AG04450 (cell line): ENCODE measurements at regions not wholly inside any gene's neighbourhood (a gene's known extent, or its start where the extent isn't known, plus 50 kb on each side); places are given as distances from the start of the nearest gene placed in this dataset.

Experiments used
- CTCF ChIA-PET: fragments of 300-600, 350-600 bp; formaldehyde crosslinking; extraction: SDS; loops from one replicate; lab custom pipeline; 2022; ENCODE audit warnings: antibody characterized with exemption, inconsistent platforms; lab: Charles Lee
- POLR2A ChIA-PET: fragments of 350-600 bp; formaldehyde crosslinking; extraction: SDS; loops from one replicate; lab custom pipeline; 2021; ENCODE audit warnings: antibody characterized with exemption, inconsistent platforms; lab: Yijun Ruan, JAX
- DNase-seq: peaks from one replicate; pipeline ENCODE4 v3.0.0-alpha.2; 2011; ENCODE audit warnings: low read depth, low spot score
- H3K27ac ChIP-seq: one replicate; pipeline ENCODE4 v1.5.1; 2012; ENCODE audit warnings: low read depth, low read length, control low read depth
- H3K27me3 ChIP-seq: one replicate; pipeline ENCODE4 v1.6.0; 2012; ENCODE audit warnings: low read length; ENCODE audit not compliant: control insufficient read depth, insufficient read depth
- H3K4me3 ChIP-seq: 2 replicates; pipeline ENCODE4 v1.5.1; 2011; ENCODE audit warnings: mild to moderate bottlenecking, low read depth, low read length, control low read depth
- H3K9me3 ChIP-seq: 2 replicates; pipeline ENCODE4 v1.5.1; 2012; ENCODE audit warnings: low read length; ENCODE audit not compliant: control insufficient read depth, insufficient read depth
- TF ChIP-seq, protein P1 (sequence below): IDR thresholded peaks from 2 replicates; pipeline ENCODE4 v1.5.1; 2011; ENCODE audit warnings: low read depth, low read length, control low read depth, inconsistent platforms

DNA sequence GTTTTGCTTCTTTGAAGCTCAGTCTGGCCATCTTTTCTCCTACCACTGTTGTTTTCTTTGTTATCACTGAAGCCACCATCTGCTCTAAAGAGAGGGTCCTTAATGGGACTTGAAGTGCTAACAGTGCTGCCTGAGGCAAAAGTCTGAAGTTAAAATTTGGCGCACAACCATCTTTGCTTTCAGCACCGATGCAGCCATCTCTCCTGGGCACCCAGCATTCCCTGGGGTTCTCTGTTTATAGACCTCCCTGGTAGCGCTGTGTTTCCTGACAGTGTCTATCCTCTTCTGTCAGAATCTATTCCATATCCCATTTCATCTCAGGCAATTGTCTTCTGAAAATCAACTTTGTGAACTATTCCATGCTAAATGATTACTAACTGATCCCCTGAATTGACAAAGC lies 491.5 kb upstream of the MPDZ start:
- H3K27ac ChIP-seq, result no peak overlapping the region
- TF ChIP-seq, protein P1, sequence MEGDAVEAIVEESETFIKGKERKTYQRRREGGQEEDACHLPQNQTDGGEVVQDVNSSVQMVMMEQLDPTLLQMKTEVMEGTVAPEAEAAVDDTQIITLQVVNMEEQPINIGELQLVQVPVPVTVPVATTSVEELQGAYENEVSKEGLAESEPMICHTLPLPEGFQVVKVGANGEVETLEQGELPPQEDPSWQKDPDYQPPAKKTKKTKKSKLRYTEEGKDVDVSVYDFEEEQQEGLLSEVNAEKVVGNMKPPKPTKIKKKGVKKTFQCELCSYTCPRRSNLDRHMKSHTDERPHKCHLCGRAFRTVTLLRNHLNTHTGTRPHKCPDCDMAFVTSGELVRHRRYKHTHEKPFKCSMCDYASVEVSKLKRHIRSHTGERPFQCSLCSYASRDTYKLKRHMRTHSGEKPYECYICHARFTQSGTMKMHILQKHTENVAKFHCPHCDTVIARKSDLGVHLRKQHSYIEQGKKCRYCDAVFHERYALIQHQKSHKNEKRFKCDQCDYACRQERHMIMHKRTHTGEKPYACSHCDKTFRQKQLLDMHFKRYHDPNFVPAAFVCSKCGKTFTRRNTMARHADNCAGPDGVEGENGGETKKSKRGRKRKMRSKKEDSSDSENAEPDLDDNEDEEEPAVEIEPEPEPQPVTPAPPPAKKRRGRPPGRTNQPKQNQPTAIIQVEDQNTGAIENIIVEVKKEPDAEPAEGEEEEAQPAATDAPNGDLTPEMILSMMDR, result no peak
- POLR2A ChIA-PET, result no interaction called here
- CTCF ChIA-PET, result no interaction called here
- no peak for DNase-seq
- H3K27me3 ChIP-seq, result no peaks in the 10 kb centered on the region
- no peaks in the 10 kb centered on the region for H3K9me3 ChIP-seq
- H3K4me3 ChIP-seq, result no peak overlapping the region

DNA sequence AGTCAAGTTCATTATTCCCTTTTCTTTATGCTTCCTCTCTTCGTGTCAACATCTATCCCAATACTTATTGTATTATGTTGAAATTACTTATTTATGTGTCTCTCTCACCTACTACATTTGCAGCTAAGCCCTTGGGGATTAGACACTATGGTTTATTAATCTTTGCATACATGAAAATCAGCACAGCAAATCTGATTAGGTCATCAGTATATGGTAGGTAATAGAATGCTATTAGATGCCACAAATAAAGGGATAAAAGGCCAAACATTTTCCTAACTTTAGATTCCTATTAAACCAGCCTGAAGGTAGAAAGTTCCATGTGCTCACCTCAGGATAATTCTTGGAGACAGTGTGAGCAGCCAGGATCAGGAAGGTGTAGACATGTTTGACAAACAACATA lies 490.1 kb upstream of the MPDZ start:
- Histone ChIP-seq H3K4me3 (no peak overlapping the region), H3K9me3 (no peaks in the 10 kb centered on the region), H3K27ac (no peak overlapping the region), H3K27me3 (no peaks in the 10 kb centered on the region)
- POLR2A ChIA-PET, result no interaction called here
- CTCF ChIA-PET, result no interaction called here
- DNase-seq, result no peak
- TF ChIP-seq, protein P1, result no peak

GRCh38 chr9:13769006-13769405 lies 489.5 kb upstream of the MPDZ start:
- TF ChIP-seq, protein P1, result no peak
- ChIA-PET POLR2A (no interaction called here), CTCF (no interaction called here)
- no peak for DNase-seq
- Histone ChIP-seq H3K27ac (no peak overlapping the region), H3K27me3 (no peaks in the 10 kb centered on the region), H3K9me3 (no peaks in the 10 kb centered on the region), H3K4me3 (no peak overlapping the region)

- H3K27ac ChIP-seq, result no peak overlapping the region
- TF ChIP-seq, protein P1, result no peak
- no peaks in the 10 kb centered on the region for H3K9me3 ChIP-seq
- H3K27me3 ChIP-seq, result peaks cover 7% of the 10 kb centered on the region
- DNase-seq, result no peak
- ChIA-PET POLR2A (no interaction called here), CTCF (no interaction called here)
- H3K4me3 ChIP-seq, result no peak overlapping the region
Observed at GRCh38 chr9:13762209-13762608, 482.7 kb upstream of the MPDZ start.

DNA sequence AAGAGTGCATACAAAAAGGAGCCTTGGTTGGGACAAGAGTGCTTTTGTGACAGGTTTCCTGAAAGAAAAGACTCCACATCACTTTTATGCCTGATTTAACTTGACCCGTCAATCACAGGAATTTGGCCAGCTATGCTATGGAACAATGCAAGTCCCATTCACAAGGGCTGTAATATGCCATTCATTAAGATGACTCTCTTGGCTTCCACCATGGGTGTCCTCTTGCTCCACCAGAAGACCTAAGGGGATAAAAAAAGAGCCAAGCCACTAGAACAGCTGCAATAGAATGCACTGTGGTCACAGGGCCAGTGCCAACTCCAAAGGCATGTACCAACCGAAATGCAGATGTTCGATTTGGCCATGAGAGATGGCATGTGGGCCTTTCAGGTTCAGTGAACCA lies 480.1 kb upstream of the MPDZ start:
- no peak for DNase-seq
- H3K9me3 ChIP-seq, result no peaks in the 10 kb centered on the region
- peaks cover 11% of the 10 kb centered on the region for H3K27me3 ChIP-seq
- TF ChIP-seq, protein P1, result no peak
- ChIA-PET POLR2A (no interaction called here), CTCF (no interaction called here)
- H3K27ac ChIP-seq, result no peak overlapping the region
- no peak overlapping the region for H3K4me3 ChIP-seq
